ENCODE measurements at regions not wholly inside any gene's neighbourhood (a gene's known extent, or its start where the extent isn't known, plus 50 kb on each side); places are given as distances from the start of the nearest gene placed in this dataset.
"Not testable (repeated sequence)": the region's sequence is repeated elsewhere in the genome, so short reads cannot be mapped to it uniquely, and the experiment has no call there.

- peak in 1 of 2 donors; percentile 10 for DNase-seq (ENCODE audit: low read depth in 2 of 2)
These were observed 53.3 kb downstream of the FOXD4L1 start for GRCh38 chr2:113551637-113552318.

- not testable (repeated sequence) for DNase-seq (ENCODE audit: low read depth in 2 of 2)
These were observed 61.4 kb downstream of the FOXD4L1 start for GRCh38 chr2:113559820-113560219.

- not testable (repeated sequence) for DNase-seq (ENCODE audit: low read depth in 2 of 2)
These were observed 64.2 kb downstream of the FOXD4L1 start for GRCh38 chr2:113562662-113563061.

- not testable (repeated sequence) for DNase-seq (ENCODE audit: low read depth in 2 of 2)
These were observed 60.2 kb upstream of the RABL2A start for GRCh38 chr2:113566674-113567480.

- not testable (repeated sequence) for DNase-seq (ENCODE audit: low read depth in 2 of 2)
These were observed 59.6 kb upstream of the RABL2A start for GRCh38 chr2:113567481-113567849.

GRCh38 chr2:113568231-113568630 lies 58.8 kb upstream of the RABL2A start:
- not testable (repeated sequence) for DNase-seq (ENCODE audit: low read depth in 2 of 2)

GRCh38 chr2:113570082-113570481 lies 57.0 kb upstream of the RABL2A start:
- not testable (repeated sequence) for DNase-seq (ENCODE audit: low read depth in 2 of 2)

GRCh38 chr2:113570509-113571009 lies 56.5 kb upstream of the RABL2A start:
- DNase-seq (ENCODE audit: low read depth in 2 of 2), result not testable (repeated sequence)

GRCh38 chr2:113571482-113572068 lies 55.5 kb upstream of the RABL2A start:
- not testable (repeated sequence) for DNase-seq (ENCODE audit: low read depth in 2 of 2)

- DNase-seq (ENCODE audit: low read depth in 2 of 2), result not testable (repeated sequence)
These were observed 51.3 kb upstream of the RABL2A start for GRCh38 chr2:113575721-113576120.

GRCh38 chr2:113576353-113576752 lies 50.7 kb upstream of the RABL2A start:
- DNase-seq (ENCODE audit: low read depth in 2 of 2), result not testable (repeated sequence)
